ENCODE measurements at regions not wholly inside any gene's neighbourhood (a gene's known extent, or its start where the extent isn't known, plus 50 kb on each side); places are given as distances from the start of the nearest gene placed in this dataset.

DNA sequence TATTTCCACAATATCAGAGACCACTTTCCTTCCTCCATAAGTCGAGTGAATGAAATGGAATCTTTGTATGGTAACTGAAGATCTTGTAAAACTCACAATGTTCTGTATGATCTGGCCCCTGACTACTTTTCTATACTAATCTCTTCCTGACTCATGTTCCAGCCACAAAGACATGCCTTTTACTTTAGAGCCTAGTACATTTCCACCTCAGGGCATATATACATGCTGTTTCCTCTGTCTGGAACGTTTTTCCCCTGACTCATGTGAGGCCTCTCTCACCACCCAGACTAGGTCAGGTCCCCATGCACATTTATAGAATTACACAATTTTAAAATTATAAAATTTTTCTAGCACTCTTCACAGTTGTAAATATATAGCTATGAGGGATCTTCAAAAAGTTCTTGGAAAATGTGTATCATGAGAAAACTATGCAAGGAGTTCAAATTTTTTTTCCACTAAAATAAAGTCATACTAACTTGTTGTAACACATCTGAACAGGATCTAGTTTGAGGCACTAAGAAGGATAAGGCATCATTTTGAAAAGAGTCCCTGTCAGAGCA is 208.8 kb downstream of the SH2D1A start:
- no peak overlapping the region for H3K27ac ChIP-seq
- TF ChIP-seq, protein P1, sequence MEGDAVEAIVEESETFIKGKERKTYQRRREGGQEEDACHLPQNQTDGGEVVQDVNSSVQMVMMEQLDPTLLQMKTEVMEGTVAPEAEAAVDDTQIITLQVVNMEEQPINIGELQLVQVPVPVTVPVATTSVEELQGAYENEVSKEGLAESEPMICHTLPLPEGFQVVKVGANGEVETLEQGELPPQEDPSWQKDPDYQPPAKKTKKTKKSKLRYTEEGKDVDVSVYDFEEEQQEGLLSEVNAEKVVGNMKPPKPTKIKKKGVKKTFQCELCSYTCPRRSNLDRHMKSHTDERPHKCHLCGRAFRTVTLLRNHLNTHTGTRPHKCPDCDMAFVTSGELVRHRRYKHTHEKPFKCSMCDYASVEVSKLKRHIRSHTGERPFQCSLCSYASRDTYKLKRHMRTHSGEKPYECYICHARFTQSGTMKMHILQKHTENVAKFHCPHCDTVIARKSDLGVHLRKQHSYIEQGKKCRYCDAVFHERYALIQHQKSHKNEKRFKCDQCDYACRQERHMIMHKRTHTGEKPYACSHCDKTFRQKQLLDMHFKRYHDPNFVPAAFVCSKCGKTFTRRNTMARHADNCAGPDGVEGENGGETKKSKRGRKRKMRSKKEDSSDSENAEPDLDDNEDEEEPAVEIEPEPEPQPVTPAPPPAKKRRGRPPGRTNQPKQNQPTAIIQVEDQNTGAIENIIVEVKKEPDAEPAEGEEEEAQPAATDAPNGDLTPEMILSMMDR (conservative IDR thresholded peaks at IDR 0.05): no peak
- TF ChIP-seq ZFX (IDR thresholded peaks at IDR 0.05): no peak

DNA sequence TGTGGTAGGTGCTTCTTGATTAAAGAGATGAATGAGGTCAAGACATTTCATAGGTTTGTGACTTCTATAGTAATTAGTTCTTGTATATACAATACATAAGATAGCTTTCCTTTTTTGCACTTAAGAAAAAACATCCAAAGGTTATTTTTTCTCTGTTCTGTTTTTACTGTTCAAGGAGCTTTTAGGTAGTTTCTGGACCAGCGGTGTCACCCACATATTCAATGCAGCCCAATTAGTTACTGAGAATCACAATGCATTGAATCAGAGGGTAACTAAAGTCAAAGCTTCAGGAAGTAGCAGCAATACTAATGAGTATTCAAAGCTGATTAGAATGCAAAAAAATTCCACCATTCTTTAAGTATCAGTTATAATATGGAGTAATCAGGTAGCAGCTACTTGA is 211.6 kb downstream of the SH2D1A start:
- TF ChIP-seq, protein P1 (conservative IDR thresholded peaks at IDR 0.05): no peak
- no peak for TF ChIP-seq ZFX (IDR thresholded peaks at IDR 0.05)

DNA sequence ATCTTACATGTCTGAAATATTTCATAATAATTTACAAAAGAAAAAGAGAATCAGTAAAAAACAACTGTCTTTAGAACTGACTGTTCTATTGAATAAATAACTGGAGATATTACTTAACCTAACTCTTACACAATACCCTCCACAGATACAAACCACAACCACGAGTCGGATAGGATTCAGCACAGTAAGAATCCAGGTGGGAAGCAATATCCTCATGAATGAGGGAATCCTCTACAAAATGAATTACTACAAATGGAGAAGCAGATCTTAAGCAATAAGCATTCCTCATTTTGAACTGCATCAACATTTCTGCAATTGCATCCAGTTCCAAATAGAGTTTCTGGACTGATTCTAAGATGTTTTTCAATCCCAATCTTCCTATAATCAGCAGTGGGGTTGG is 227.1 kb downstream of the SH2D1A start:
- TF ChIP-seq, protein P1 (conservative IDR thresholded peaks at IDR 0.05): no peak
- no peak for TF ChIP-seq ZFX (IDR thresholded peaks at IDR 0.05)
- H3K27ac ChIP-seq: no peak overlapping the region

More for the DNA sequence above, 211.6 kb downstream of the SH2D1A start:
- no peak overlapping the region for H3K27ac ChIP-seq

DNA sequence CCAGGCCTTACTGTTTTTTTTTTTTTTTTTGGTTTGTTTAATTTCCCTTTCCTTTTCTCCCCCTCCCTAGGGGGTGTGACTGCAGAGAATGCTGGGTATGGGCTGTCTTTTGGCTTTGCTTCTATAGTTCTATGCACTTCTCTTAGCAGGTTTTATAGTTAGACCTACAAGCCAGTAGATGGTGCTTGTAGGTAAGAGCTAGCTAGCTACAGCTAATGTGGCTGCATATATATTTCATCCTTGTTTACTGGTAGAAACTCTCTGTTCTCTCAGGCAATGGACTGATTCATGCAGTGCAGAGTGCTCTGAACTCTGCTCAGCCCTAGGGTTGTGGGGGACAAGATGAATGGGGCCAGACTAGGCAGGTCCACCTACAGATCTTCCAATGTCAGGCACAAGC is 246.4 kb downstream of the SH2D1A start:
- TF ChIP-seq ZFX (IDR thresholded peaks at IDR 0.05): no peak
- TF ChIP-seq, protein P1 (conservative IDR thresholded peaks at IDR 0.05): no peak
- H3K27ac ChIP-seq: no peak overlapping the region

DNA sequence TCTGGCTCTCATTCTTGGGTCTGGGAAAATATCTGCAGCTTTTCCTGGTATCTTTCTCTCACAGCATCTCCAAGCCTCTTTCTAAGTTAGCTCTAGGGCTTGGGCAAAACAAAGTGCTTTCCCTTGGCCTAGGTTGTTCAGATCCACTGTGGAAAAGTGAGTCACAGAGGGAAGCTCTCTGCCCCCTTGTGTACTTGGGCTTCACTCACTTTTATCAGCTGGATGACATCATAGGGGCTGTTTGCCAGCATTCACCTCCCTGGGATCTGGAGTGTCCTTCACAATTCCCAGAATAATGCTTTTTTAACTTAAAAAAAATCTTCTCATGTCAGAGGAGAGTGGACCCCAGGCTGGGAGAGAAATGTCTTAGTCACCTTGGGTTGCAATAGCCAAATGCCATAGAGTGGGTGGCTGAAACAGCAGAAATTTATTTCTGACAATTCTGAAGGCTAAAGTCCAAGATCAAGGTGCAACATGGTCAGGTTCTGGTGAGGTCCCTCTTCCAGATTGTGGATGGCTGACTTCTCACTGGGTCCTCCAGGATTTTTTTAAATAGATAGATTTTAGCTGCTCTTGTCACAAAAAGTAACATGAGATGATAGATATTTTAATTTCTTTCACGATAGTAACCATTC is 247.8 kb downstream of the SH2D1A start:
- no peak overlapping the region for H3K27ac ChIP-seq
- no peak for TF ChIP-seq ZFX (IDR thresholded peaks at IDR 0.05)
- TF ChIP-seq, protein P1 (conservative IDR thresholded peaks at IDR 0.05): no peak

DNA sequence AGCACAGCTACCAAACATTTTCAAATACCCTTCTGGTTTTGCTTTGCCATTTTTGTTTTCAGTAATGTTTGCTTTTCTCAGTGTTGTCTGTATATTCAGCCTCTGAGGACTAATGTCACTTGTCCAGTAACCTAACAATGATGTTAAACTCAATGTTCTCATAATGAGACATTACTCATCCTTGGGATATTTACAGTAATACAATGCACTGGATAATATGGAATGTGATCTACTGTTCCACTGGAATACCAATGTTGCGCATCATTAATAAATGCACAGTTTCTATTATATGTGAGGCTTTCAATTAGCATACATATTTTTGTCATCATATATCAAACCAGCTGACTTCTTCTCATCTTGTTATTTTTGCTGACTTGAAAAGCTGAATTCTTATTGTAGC is 259.1 kb downstream of the SH2D1A start:
- TF ChIP-seq, protein P1 (conservative IDR thresholded peaks at IDR 0.05): no peak
- TF ChIP-seq ZFX (IDR thresholded peaks at IDR 0.05): no peak
- H3K27ac ChIP-seq: no peak overlapping the region

DNA sequence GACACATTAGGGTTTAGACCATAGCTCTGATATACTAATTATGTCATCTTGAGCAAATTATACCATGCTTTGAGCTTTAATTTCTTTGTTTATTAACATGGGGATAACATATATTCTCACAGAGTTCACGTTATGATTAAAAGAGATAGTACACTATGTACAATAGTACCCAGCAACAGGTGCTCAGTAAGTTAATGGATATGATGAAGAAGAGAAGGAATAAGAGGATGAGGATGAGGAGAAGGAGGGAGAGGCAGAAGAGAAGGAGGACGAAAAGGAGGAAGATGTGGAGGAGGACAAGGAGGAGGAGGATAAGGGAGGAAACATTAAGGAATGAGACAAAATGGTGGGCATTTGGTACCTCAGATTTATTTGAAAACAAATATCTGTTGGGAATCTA is 260.4 kb downstream of the SH2D1A start:
- H3K27ac ChIP-seq: no peak overlapping the region
- TF ChIP-seq, protein P1 (conservative IDR thresholded peaks at IDR 0.05): no peak
- no peak for TF ChIP-seq ZFX (IDR thresholded peaks at IDR 0.05)
